ENCODE measurements at regions not wholly inside any gene's neighbourhood (a gene's known extent, or its start where the extent isn't known, plus 50 kb on each side); places are given as distances from the start of the nearest gene placed in this dataset.
"Not testable (repeated sequence)": the region's sequence is repeated elsewhere in the genome, so short reads cannot be mapped to it uniquely, and the experiment has no call there.

GRCh38 chr1:148402152-148403084 is 80.7 kb downstream of the PPIAL4G start:
- H3K9me3 Mint-ChIP-seq (ENCODE audit: low read depth); H3K36me3 Mint-ChIP-seq (ENCODE audit: low read depth); CTCF ChIA-PET; H3K27me3 Mint-ChIP-seq: not testable (repeated sequence)
- intact Hi-C loops (cut with DNase I, micrococcal nuclease), result loop anchor here (1.0 to 5.0 kb wide), 7 partner anchors 14 to 140 kb away; no protein-coding TSS in a partner anchor
- Mint-ChIP-seq H3K27ac (peak overlapping the region; percentile 99), H3K4me3 (peak overlapping the region; percentile 76), H3K4me1 (peaks cover 24% of the 10 kb centered on the region)
- ATAC-seq (peak; percentile 89), DNase-seq (peak; percentile 92)
- POLR2A ChIA-PET, result interaction anchor here (0.6 to 2.0 kb wide), 14 partner anchors 11 to 1318 kb away, joined by 3 to 60 read pairs (median 8); no protein-coding TSS in a partner anchor

GRCh38 chr1:148397516-148397915 is 85.6 kb downstream of the PPIAL4G start:
- H3K4me3 Mint-ChIP-seq; POLR2A ChIA-PET; H3K27me3 Mint-ChIP-seq; intact Hi-C loops (cut with DNase I, micrococcal nuclease); H3K9me3 Mint-ChIP-seq (ENCODE audit: low read depth); CTCF ChIA-PET; H3K36me3 Mint-ChIP-seq (ENCODE audit: low read depth): not testable (repeated sequence)
- peak; percentile 50 for ATAC-seq
- H3K27ac Mint-ChIP-seq, result peak overlapping the region; percentile 81
- H3K4me1 Mint-ChIP-seq, result peaks cover 23% of the 10 kb centered on the region
- peak; percentile 18 for DNase-seq

GRCh38 chr1:148392505-148392904 is 90.6 kb downstream of the PPIAL4G start:
- CTCF ChIA-PET; H3K9me3 Mint-ChIP-seq (ENCODE audit: low read depth); H3K27me3 Mint-ChIP-seq; ATAC-seq; H3K4me3 Mint-ChIP-seq; H3K27ac Mint-ChIP-seq; DNase-seq; H3K36me3 Mint-ChIP-seq (ENCODE audit: low read depth); intact Hi-C loops (cut with DNase I, micrococcal nuclease): not testable (repeated sequence)
- POLR2A ChIA-PET, result interaction anchor here (1.2 kb wide), 1 partner anchor 10 kb away, joined by 4 read pairs; no protein-coding TSS in a partner anchor
- H3K4me1 Mint-ChIP-seq, result peaks cover 30% of the 10 kb centered on the region

GRCh38 chr1:148391323-148391722 is 91.8 kb downstream of the PPIAL4G start:
- DNase-seq; H3K4me3 Mint-ChIP-seq; H3K27ac Mint-ChIP-seq; intact Hi-C loops (cut with DNase I, micrococcal nuclease); H3K36me3 Mint-ChIP-seq (ENCODE audit: low read depth); H3K9me3 Mint-ChIP-seq (ENCODE audit: low read depth); ATAC-seq; H3K27me3 Mint-ChIP-seq: not testable (repeated sequence)
- ChIA-PET CTCF (interaction anchor here (1.4 kb wide), 1 partner anchor 9 kb away, joined by 3 read pairs; no protein-coding TSS in a partner anchor), POLR2A (interaction anchor here (1.2 kb wide), 1 partner anchor 11 kb away, joined by 4 read pairs; no protein-coding TSS in a partner anchor)
- H3K4me1 Mint-ChIP-seq, result peaks cover 31% of the 10 kb centered on the region

- Mint-ChIP-seq H3K4me1 (peaks cover 39% of the 10 kb centered on the region), H3K9me3 (ENCODE audit: low read depth) (no peaks in the 10 kb centered on the region), H3K36me3 (ENCODE audit: low read depth) (no peaks in the 10 kb centered on the region), H3K27me3 (no peaks in the 10 kb centered on the region), H3K27ac (peak overlapping the region; percentile 99), H3K4me3 (peak overlapping the region; percentile 76)
- intact Hi-C loops (cut with DNase I, micrococcal nuclease), result loop anchor here in 1 of 2 experiments (2.0 kb wide), 3 partner anchors 14 to 52 kb away; no protein-coding TSS in a partner anchor
- DNase-seq (no peak), ATAC-seq (no peak)
- ChIA-PET CTCF (interaction anchor here (1.4 kb wide), 1 partner anchor 15 kb away, joined by 7 read pairs; no protein-coding TSS in a partner anchor), POLR2A (interaction anchor here (0.6 to 3.1 kb wide), 14 partner anchors 14 to 457 kb away, joined by 3 to 60 read pairs (median 9); no protein-coding TSS in a partner anchor)
Observed at GRCh38 chr1:148389027-148389339, 94.1 kb downstream of the PPIAL4G start.

GRCh38 chr1:148388260-148389026 is 94.7 kb downstream of the PPIAL4G start:
- ChIA-PET CTCF (interaction anchor here (0.8 to 1.4 kb wide), 2 partner anchors 15 to 16 kb away, joined by 5 to 7 read pairs; no protein-coding TSS in a partner anchor), POLR2A (interaction anchor here (0.6 to 3.1 kb wide), 17 partner anchors 11 to 457 kb away, joined by 3 to 60 read pairs (median 8); no protein-coding TSS in a partner anchor)

GRCh38 chr1:148387949-148388259 is 95.2 kb downstream of the PPIAL4G start:
- H3K27ac Mint-ChIP-seq, result peak overlapping the region; percentile 99
- intact Hi-C loops (cut with DNase I, micrococcal nuclease), result loop anchor here (1.0 to 2.0 kb wide), 8 partner anchors 14 to 125 kb away; no protein-coding TSS in a partner anchor
- H3K27me3 Mint-ChIP-seq; H3K36me3 Mint-ChIP-seq (ENCODE audit: low read depth); DNase-seq; ATAC-seq; H3K9me3 Mint-ChIP-seq (ENCODE audit: low read depth): not testable (repeated sequence)
- CTCF ChIA-PET, result interaction anchor here (0.8 to 1.4 kb wide), 2 partner anchors 14 to 16 kb away, joined by 5 to 7 read pairs; no protein-coding TSS in a partner anchor
- POLR2A ChIA-PET, result interaction anchor here (0.6 to 3.1 kb wide), 16 partner anchors 11 to 349 kb away, joined by 3 to 60 read pairs (median 8); no protein-coding TSS in a partner anchor
- peak overlapping the region; percentile 76 for H3K4me3 Mint-ChIP-seq
- peaks cover 39% of the 10 kb centered on the region for H3K4me1 Mint-ChIP-seq

More at GRCh38 chr1:148388260-148389026, 94.7 kb downstream of the PPIAL4G start:
- H3K27ac Mint-ChIP-seq, result peak overlapping the region; percentile 99
- intact Hi-C loops (cut with DNase I, micrococcal nuclease), result loop anchor here (1.0 to 2.0 kb wide), 8 partner anchors 14 to 125 kb away; no protein-coding TSS in a partner anchor
- ATAC-seq (peak; percentile 88), DNase-seq (peak; percentile 94)
- no peaks in the 10 kb centered on the region for H3K36me3 Mint-ChIP-seq (ENCODE audit: low read depth)
- H3K4me1 Mint-ChIP-seq, result peaks cover 39% of the 10 kb centered on the region
- H3K9me3 Mint-ChIP-seq (ENCODE audit: low read depth), result no peaks in the 10 kb centered on the region
- peak overlapping the region; percentile 76 for H3K4me3 Mint-ChIP-seq
- no peaks in the 10 kb centered on the region for H3K27me3 Mint-ChIP-seq

GRCh38 chr1:148387122-148387948 is 95.8 kb downstream of the PPIAL4G start:
- intact Hi-C loops (cut with DNase I, micrococcal nuclease); CTCF ChIA-PET: not testable (repeated sequence)
- H3K4me3 Mint-ChIP-seq, result peak overlapping the region; percentile 5

GRCh38 chr1:148386617-148387016 is 96.5 kb downstream of the PPIAL4G start:
- ATAC-seq (no peak), DNase-seq (no peak)
- Mint-ChIP-seq H3K4me3 (no peak overlapping the region), H3K27ac (peak overlapping the region; percentile 16), H3K4me1 (peaks cover 35% of the 10 kb centered on the region), H3K27me3 (no peaks in the 10 kb centered on the region), H3K9me3 (ENCODE audit: low read depth) (no peaks in the 10 kb centered on the region), H3K36me3 (ENCODE audit: low read depth) (no peaks in the 10 kb centered on the region)
- ChIA-PET CTCF (interaction anchor here (0.7 kb wide), 1 partner anchor 39 kb away, joined by 3 read pairs; no protein-coding TSS in a partner anchor), POLR2A (interaction anchor here (0.6 to 3.1 kb wide), 3 partner anchors 13 to 124 kb away, joined by 5 to 55 read pairs (median 5); no protein-coding TSS in a partner anchor)
- intact Hi-C loops (cut with DNase I, micrococcal nuclease), result no loop called here

More at GRCh38 chr1:148387122-148387948, 95.8 kb downstream of the PPIAL4G start:
- H3K27me3 Mint-ChIP-seq; H3K36me3 Mint-ChIP-seq (ENCODE audit: low read depth); H3K9me3 Mint-ChIP-seq (ENCODE audit: low read depth); ATAC-seq; DNase-seq: not testable (repeated sequence)
- peaks cover 37% of the 10 kb centered on the region for H3K4me1 Mint-ChIP-seq
- POLR2A ChIA-PET, result interaction anchor here (0.6 to 3.1 kb wide), 10 partner anchors 13 to 349 kb away, joined by 3 to 60 read pairs (median 19); no protein-coding TSS in a partner anchor
- H3K27ac Mint-ChIP-seq, result peak overlapping the region; percentile 23

GRCh38 chr1:148386031-148386398 is 97.1 kb downstream of the PPIAL4G start:
- ATAC-seq; DNase-seq; H3K9me3 Mint-ChIP-seq (ENCODE audit: low read depth); intact Hi-C loops (cut with DNase I, micrococcal nuclease); H3K27me3 Mint-ChIP-seq; H3K36me3 Mint-ChIP-seq (ENCODE audit: low read depth); H3K4me3 Mint-ChIP-seq: not testable (repeated sequence)
- Mint-ChIP-seq H3K27ac (peak overlapping the region; percentile 26), H3K4me1 (peaks cover 35% of the 10 kb centered on the region)
- ChIA-PET CTCF (interaction anchor here (0.7 to 1.3 kb wide), 3 partner anchors 12 to 39 kb away, joined by 3 to 6 read pairs (median 5); no protein-coding TSS in a partner anchor), POLR2A (interaction anchor here (0.8 kb wide), 1 partner anchor 17 kb away, joined by 4 read pairs; no protein-coding TSS in a partner anchor)
